ENCODE measurements at regions not wholly inside any gene's neighbourhood (a gene's known extent, or its start where the extent isn't known, plus 50 kb on each side); places are given as distances from the start of the nearest gene placed in this dataset.

GRCh38 chr4:180103794-180104193, 2139.4 kb upstream of the TENM3 start:
- Histone ChIP-seq H3K36me3 (ENCODE audit: control insufficient read depth, insufficient read depth, low read length) (no peaks in the 10 kb centered on the region), H3K4me3 (replicated peaks; ENCODE audit: low read depth, low read length) (no peak overlapping the region)
- no peak for DNase-seq (ENCODE audit: extremely low read depth, insufficient read length)

GRCh38 chr4:180105362-180105761, 2137.8 kb upstream of the TENM3 start:
- Histone ChIP-seq H3K27me3 (replicated peaks; ENCODE audit: control insufficient read depth, insufficient read depth, low read length) (no peaks in the 10 kb centered on the region), H3K36me3 (ENCODE audit: control insufficient read depth, insufficient read depth, low read length) (no peaks in the 10 kb centered on the region), H3K4me3 (replicated peaks; ENCODE audit: low read depth, low read length) (no peak overlapping the region)
- TF ChIP-seq CTCF (IDR thresholded peaks at IDR 0.05; ENCODE audit: insufficient read depth, low read length, poor library complexity, severe bottlenecking) = no peak
- DNase-seq (ENCODE audit: extremely low read depth, insufficient read length) = no peak

More at GRCh38 chr4:180103794-180104193, 2139.4 kb upstream of the TENM3 start:
- TF ChIP-seq CTCF (IDR thresholded peaks at IDR 0.05; ENCODE audit: insufficient read depth, low read length, poor library complexity, severe bottlenecking) = no peak
- no peaks in the 10 kb centered on the region for H3K27me3 ChIP-seq (replicated peaks; ENCODE audit: control insufficient read depth, insufficient read depth, low read length)

- H3K36me3 ChIP-seq (ENCODE audit: control insufficient read depth, insufficient read depth, low read length) = no peaks in the 10 kb centered on the region
- no peak for TF ChIP-seq CTCF (IDR thresholded peaks at IDR 0.05; ENCODE audit: insufficient read depth, low read length, poor library complexity, severe bottlenecking)
- H3K4me3 ChIP-seq (replicated peaks; ENCODE audit: low read depth, low read length) = no peak overlapping the region
- no peak for DNase-seq (ENCODE audit: extremely low read depth, insufficient read length)
- no peaks in the 10 kb centered on the region for H3K27me3 ChIP-seq (replicated peaks; ENCODE audit: control insufficient read depth, insufficient read depth, low read length)
Measured at GRCh38 chr4:180106122-180106521, 2137.1 kb upstream of the TENM3 start.

- Histone ChIP-seq H3K27me3 (replicated peaks; ENCODE audit: control insufficient read depth, insufficient read depth, low read length) (no peaks in the 10 kb centered on the region), H3K36me3 (ENCODE audit: control insufficient read depth, insufficient read depth, low read length) (no peaks in the 10 kb centered on the region), H3K4me3 (replicated peaks; ENCODE audit: low read depth, low read length) (no peak overlapping the region)
- TF ChIP-seq CTCF (IDR thresholded peaks at IDR 0.05; ENCODE audit: insufficient read depth, low read length, poor library complexity, severe bottlenecking) = no peak
- no peak for DNase-seq (ENCODE audit: extremely low read depth, insufficient read length)
Measured at GRCh38 chr4:180106997-180107396, 2136.2 kb upstream of the TENM3 start.

- DNase-seq (ENCODE audit: extremely low read depth, insufficient read length) = no peak
- Histone ChIP-seq H3K36me3 (ENCODE audit: control insufficient read depth, insufficient read depth, low read length) (no peaks in the 10 kb centered on the region), H3K27me3 (replicated peaks; ENCODE audit: control insufficient read depth, insufficient read depth, low read length) (no peaks in the 10 kb centered on the region), H3K4me3 (replicated peaks; ENCODE audit: low read depth, low read length) (no peak overlapping the region)
- TF ChIP-seq CTCF (IDR thresholded peaks at IDR 0.05; ENCODE audit: insufficient read depth, low read length, poor library complexity, severe bottlenecking) = no peak
Measured at GRCh38 chr4:180116840-180117239, 2126.4 kb upstream of the TENM3 start.

GRCh38 chr4:180120068-180120467, 2123.1 kb upstream of the TENM3 start:
- no peak for DNase-seq (ENCODE audit: extremely low read depth, insufficient read length)
- no peaks in the 10 kb centered on the region for H3K36me3 ChIP-seq (ENCODE audit: control insufficient read depth, insufficient read depth, low read length)
- H3K4me3 ChIP-seq (replicated peaks; ENCODE audit: low read depth, low read length) = no peak overlapping the region
- TF ChIP-seq CTCF (IDR thresholded peaks at IDR 0.05; ENCODE audit: insufficient read depth, low read length, poor library complexity, severe bottlenecking) = no peak
- no peaks in the 10 kb centered on the region for H3K27me3 ChIP-seq (replicated peaks; ENCODE audit: control insufficient read depth, insufficient read depth, low read length)
